ENCODE measurements at regions not wholly inside any gene's neighbourhood (a gene's known extent, or its start where the extent isn't known, plus 50 kb on each side); places are given as distances from the start of the nearest gene placed in this dataset.

GRCh38 chr4:180099957-180100356 is 2143.2 kb upstream of the TENM3 start:
- no peak for DNase-seq (ENCODE audit: low read depth, low spot score)
- H3K9me3 ChIP-seq (ENCODE audit: low read depth, low read length) = no peaks in the 10 kb centered on the region
- no peaks in the 10 kb centered on the region for H3K36me3 ChIP-seq (ENCODE audit: insufficient read depth, low read length)
- H3K27ac ChIP-seq = no peak overlapping the region
- H3K9ac ChIP-seq (ENCODE audit: insufficient read length) = no peak overlapping the region
- H3K4me3 ChIP-seq = no peak overlapping the region
- TF ChIP-seq EZH2 (IDR thresholded peaks at IDR 0.05) (no peak), POLR2AphosphoS5 (IDR thresholded peaks at IDR 0.05; ENCODE audit: borderline replicate concordance, low read depth, low read length) (no peak), FOXP2 (optimal IDR thresholded peaks at IDR 0.05; ENCODE audit: control extremely low read depth, extremely low read length, insufficient read depth) (no peak)

GRCh38 chr4:180100433-180101344 is 2142.5 kb upstream of the TENM3 start:
- no peak overlapping the region for H3K9ac ChIP-seq (ENCODE audit: insufficient read length)
- no peak for DNase-seq (ENCODE audit: low read depth, low spot score)
- TF ChIP-seq EZH2 (IDR thresholded peaks at IDR 0.05) (no peak), POLR2AphosphoS5 (IDR thresholded peaks at IDR 0.05; ENCODE audit: borderline replicate concordance, low read depth, low read length) (no peak), FOXP2 (optimal IDR thresholded peaks at IDR 0.05; ENCODE audit: control extremely low read depth, extremely low read length, insufficient read depth) (no peak)
- H3K9me3 ChIP-seq (ENCODE audit: low read depth, low read length) = no peaks in the 10 kb centered on the region
- H3K27ac ChIP-seq = no peak overlapping the region
- H3K4me3 ChIP-seq = no peak overlapping the region
- H3K36me3 ChIP-seq (ENCODE audit: insufficient read depth, low read length) = no peaks in the 10 kb centered on the region

GRCh38 chr4:180101348-180102083 is 2141.7 kb upstream of the TENM3 start:
- Histone ChIP-seq H3K4me3 (no peak overlapping the region), H3K27ac (no peak overlapping the region), H3K9me3 (ENCODE audit: low read depth, low read length) (no peaks in the 10 kb centered on the region), H3K9ac (ENCODE audit: insufficient read length) (no peak overlapping the region), H3K36me3 (ENCODE audit: insufficient read depth, low read length) (no peaks in the 10 kb centered on the region)
- DNase-seq (ENCODE audit: low read depth, low spot score) = no peak
- TF ChIP-seq EZH2 (IDR thresholded peaks at IDR 0.05) (no peak), POLR2AphosphoS5 (IDR thresholded peaks at IDR 0.05; ENCODE audit: borderline replicate concordance, low read depth, low read length) (no peak), FOXP2 (optimal IDR thresholded peaks at IDR 0.05; ENCODE audit: control extremely low read depth, extremely low read length, insufficient read depth) (no peak)

DNA sequence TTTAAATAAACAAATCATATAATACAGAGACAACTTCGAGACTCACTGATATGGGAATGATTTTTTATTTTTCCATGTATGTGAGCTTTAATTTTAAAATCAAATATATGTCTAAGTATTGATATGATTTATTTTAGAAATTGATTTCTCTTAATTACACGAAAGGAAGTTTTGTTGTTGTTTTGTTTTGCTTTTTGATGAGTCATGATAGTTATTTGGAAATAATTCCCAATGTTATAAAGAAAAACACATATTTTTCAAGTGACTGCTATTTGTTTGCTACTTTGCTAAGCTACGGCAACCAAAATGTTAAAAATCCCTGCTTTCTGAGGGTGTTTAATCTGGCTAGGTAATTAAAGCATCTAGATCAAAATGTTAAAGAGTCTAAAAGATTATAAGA is 2139.4 kb upstream of the TENM3 start:
- DNase-seq (ENCODE audit: low read depth, low spot score) = no peak
- H3K9me3 ChIP-seq (ENCODE audit: low read depth, low read length) = no peaks in the 10 kb centered on the region
- TF ChIP-seq POLR2AphosphoS5 (IDR thresholded peaks at IDR 0.05; ENCODE audit: borderline replicate concordance, low read depth, low read length) (no peak), FOXP2 (optimal IDR thresholded peaks at IDR 0.05; ENCODE audit: control extremely low read depth, extremely low read length, insufficient read depth) (no peak), EZH2 (IDR thresholded peaks at IDR 0.05) (no peak)

DNA sequence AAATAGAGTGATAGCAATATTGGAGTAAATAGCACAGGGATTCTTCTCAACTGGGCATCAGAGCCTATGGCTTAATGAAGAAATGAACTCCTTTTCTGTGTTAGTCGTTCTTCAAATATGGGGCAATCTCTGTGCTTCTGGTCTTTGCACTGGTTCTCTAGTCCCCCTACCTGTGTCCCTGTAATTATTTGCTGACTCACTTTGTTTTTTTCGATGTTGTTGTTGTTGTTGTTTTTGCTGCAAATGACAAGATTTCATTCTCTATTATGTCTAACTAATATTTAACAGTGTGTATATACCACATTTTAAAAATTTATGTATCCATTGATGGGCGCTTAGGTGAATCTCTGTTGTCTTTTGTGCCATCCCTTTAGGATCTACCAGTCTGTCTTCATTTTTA is 2137.8 kb upstream of the TENM3 start:
- no peak for DNase-seq (ENCODE audit: low read depth, low spot score)
- TF ChIP-seq EZH2 (IDR thresholded peaks at IDR 0.05) = no peak
- TF ChIP-seq POLR2AphosphoS5 (IDR thresholded peaks at IDR 0.05; ENCODE audit: borderline replicate concordance, low read depth, low read length) = no peak
- no peak for TF ChIP-seq FOXP2 (optimal IDR thresholded peaks at IDR 0.05; ENCODE audit: control extremely low read depth, extremely low read length, insufficient read depth)
- H3K27ac ChIP-seq = no peak overlapping the region
- no peaks in the 10 kb centered on the region for H3K36me3 ChIP-seq (ENCODE audit: insufficient read depth, low read length)
- H3K9me3 ChIP-seq (ENCODE audit: low read depth, low read length) = no peaks in the 10 kb centered on the region
- no peak overlapping the region for H3K9ac ChIP-seq (ENCODE audit: insufficient read length)
- no peak overlapping the region for H3K4me3 ChIP-seq

More for the DNA sequence above, 2139.4 kb upstream of the TENM3 start:
- Histone ChIP-seq H3K36me3 (ENCODE audit: insufficient read depth, low read length) (no peaks in the 10 kb centered on the region), H3K27ac (no peak overlapping the region), H3K4me3 (no peak overlapping the region), H3K9ac (ENCODE audit: insufficient read length) (no peak overlapping the region)

DNA sequence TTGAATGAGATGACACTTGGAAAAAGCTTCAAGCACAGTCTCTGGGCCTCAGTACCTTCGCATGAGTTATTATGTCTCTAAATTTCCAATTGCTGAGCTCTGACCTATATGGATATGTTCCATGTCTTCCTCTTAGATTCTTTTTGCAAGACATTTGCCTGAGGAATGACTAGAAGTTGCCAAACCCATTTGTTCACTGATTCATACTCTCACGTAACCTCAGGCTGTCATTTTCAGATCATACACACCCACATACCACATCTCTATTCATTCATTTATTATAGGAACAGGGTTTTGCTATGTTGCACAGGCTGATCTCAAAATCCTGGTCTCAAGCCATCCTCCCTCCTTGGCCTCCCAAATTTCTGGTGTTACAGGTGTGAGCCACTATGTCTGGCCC is 2137.1 kb upstream of the TENM3 start:
- Histone ChIP-seq H3K36me3 (ENCODE audit: insufficient read depth, low read length) (no peaks in the 10 kb centered on the region), H3K4me3 (no peak overlapping the region), H3K9ac (ENCODE audit: insufficient read length) (no peak overlapping the region), H3K9me3 (ENCODE audit: low read depth, low read length) (no peaks in the 10 kb centered on the region), H3K27ac (no peak overlapping the region)
- TF ChIP-seq FOXP2 (optimal IDR thresholded peaks at IDR 0.05; ENCODE audit: control extremely low read depth, extremely low read length, insufficient read depth) (no peak), POLR2AphosphoS5 (IDR thresholded peaks at IDR 0.05; ENCODE audit: borderline replicate concordance, low read depth, low read length) (no peak), EZH2 (IDR thresholded peaks at IDR 0.05) (no peak)
- DNase-seq (ENCODE audit: low read depth, low spot score) = no peak

DNA sequence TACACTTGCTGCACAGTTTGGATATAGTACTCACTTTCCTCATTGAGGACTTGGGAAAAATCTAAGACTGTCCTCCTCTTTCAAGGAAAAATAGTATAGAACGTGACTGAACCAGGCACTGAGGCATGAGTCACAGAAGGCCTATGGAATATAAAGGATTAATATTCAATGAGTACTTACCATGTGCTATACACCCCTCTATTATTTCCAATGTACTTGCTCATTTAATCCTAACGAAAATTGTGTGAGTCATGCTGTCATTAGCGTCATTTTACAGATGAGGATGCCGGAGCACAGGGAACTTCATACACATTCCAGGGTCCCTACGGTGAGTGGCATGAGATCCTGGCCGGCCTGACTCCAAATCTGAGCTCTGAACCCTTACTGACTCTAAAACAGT is 2136.2 kb upstream of the TENM3 start:
- no peak overlapping the region for H3K9ac ChIP-seq (ENCODE audit: insufficient read length)
- DNase-seq (ENCODE audit: low read depth, low spot score) = no peak
- no peak overlapping the region for H3K27ac ChIP-seq
- H3K4me3 ChIP-seq = no peak overlapping the region
- H3K9me3 ChIP-seq (ENCODE audit: low read depth, low read length) = no peaks in the 10 kb centered on the region
- H3K36me3 ChIP-seq (ENCODE audit: insufficient read depth, low read length) = no peaks in the 10 kb centered on the region
- TF ChIP-seq POLR2AphosphoS5 (IDR thresholded peaks at IDR 0.05; ENCODE audit: borderline replicate concordance, low read depth, low read length) (no peak), EZH2 (IDR thresholded peaks at IDR 0.05) (no peak), FOXP2 (optimal IDR thresholded peaks at IDR 0.05; ENCODE audit: control extremely low read depth, extremely low read length, insufficient read depth) (no peak)

GRCh38 chr4:180116840-180117239 is 2126.4 kb upstream of the TENM3 start:
- Histone ChIP-seq H3K9me3 (ENCODE audit: low read depth, low read length) (no peaks in the 10 kb centered on the region), H3K4me3 (no peak overlapping the region), H3K27ac (no peak overlapping the region), H3K9ac (ENCODE audit: insufficient read length) (no peak overlapping the region), H3K36me3 (ENCODE audit: insufficient read depth, low read length) (no peaks in the 10 kb centered on the region)
- no peak for DNase-seq (ENCODE audit: low read depth, low spot score)
- TF ChIP-seq POLR2AphosphoS5 (IDR thresholded peaks at IDR 0.05; ENCODE audit: borderline replicate concordance, low read depth, low read length) (no peak), FOXP2 (optimal IDR thresholded peaks at IDR 0.05; ENCODE audit: control extremely low read depth, extremely low read length, insufficient read depth) (no peak), EZH2 (IDR thresholded peaks at IDR 0.05) (no peak)
